Body of pancreas (tissue), 4 donors: ENCODE measurements at regions not wholly inside any gene's neighbourhood (a gene's known extent, or its start where the extent isn't known, plus 50 kb on each side); places are given as distances from the start of the nearest gene placed in this dataset.

Experiments used
- ATAC-seq: fragments of 150-250 bp; one replicate; pipeline ENCODE4 v1.9.1; 2016
- DNase-seq, 4 donors: peaks; one replicate each; pipeline ENCODE4 v3.0.0-alpha.2; 2019
- H3K27ac ChIP-seq, 4 donors: fragments of 200-600 bp; sonication (generic); 1 replicate in 3 of 4; 2 replicates in 1 of 4; pipeline versions ENCODE4 v1.5.1 to v1.6.1; 2016 to 2019; ENCODE audit warnings: mild to moderate bottlenecking in 1 of 4, mixed read lengths in 1 of 4, moderate library complexity in 1 of 4
- H3K27me3 ChIP-seq, 2 donors: fragments of 200-600 bp; sonication (generic); one replicate each; pipeline ENCODE4 v1.6.0; 2016; ENCODE audit warnings: mild to moderate bottlenecking in 1 of 2
- H3K36me3 ChIP-seq, 2 donors: fragments of 200-600 bp; sonication (generic); replicated peaks in 1 of 2; 2 replicates each; pipeline ENCODE4 v1.5.1; 2016; ENCODE audit warnings: low read depth in 2 of 2; ENCODE audit not compliant: insufficient read depth in 1 of 2
- H3K4me1 ChIP-seq: fragments of 200-600 bp; sonication (generic); one replicate; pipeline ENCODE4 v1.6.0; 2016
- H3K4me3 ChIP-seq, 2 donors: fragments of 200-600 bp; sonication (generic); 1 replicate in 1 of 2; 2 replicates in 1 of 2; pipeline ENCODE4 v1.5.1; 2016 to 2019
- H3K9me3 ChIP-seq, 3 donors: fragments of 200-600 bp; sonication (generic); 1 replicate in 2 of 3; 2 replicates in 1 of 3; pipeline ENCODE4 v1.5.1; 2016
- CTCF ChIP-seq, 7 experiments: fragments of 450-650 bp in 4 of 7; fragments of 200-600 bp in 3 of 7; sonication (generic) in 3 of 7; IDR thresholded peaks; one replicate each; pipeline ENCODE4 v1.5.1; 2016 to 2019; ENCODE audit warnings: antibody characterized with exemption in 7 of 7
- POLR2A ChIP-seq, 3 donors: fragments of 450-650 bp; IDR thresholded peaks; one replicate each; pipeline ENCODE4 v1.6.1; 2016; ENCODE audit warnings: antibody characterized with exemption in 3 of 3, mild to moderate bottlenecking in 2 of 3
- WGBS, 2 donors: methylation state at CpG; one replicate each; pipeline ENCODE4 v1.1.5; 2017; 5-methylcytosine and 5-hydroxymethylcytosine counted together
- intact Hi-C: fragments of 100-400 bp; cut with DNase I; formaldehyde crosslinking; loops from one replicate; pipeline ENCODE4 v1.15.1; 2023

DNA sequence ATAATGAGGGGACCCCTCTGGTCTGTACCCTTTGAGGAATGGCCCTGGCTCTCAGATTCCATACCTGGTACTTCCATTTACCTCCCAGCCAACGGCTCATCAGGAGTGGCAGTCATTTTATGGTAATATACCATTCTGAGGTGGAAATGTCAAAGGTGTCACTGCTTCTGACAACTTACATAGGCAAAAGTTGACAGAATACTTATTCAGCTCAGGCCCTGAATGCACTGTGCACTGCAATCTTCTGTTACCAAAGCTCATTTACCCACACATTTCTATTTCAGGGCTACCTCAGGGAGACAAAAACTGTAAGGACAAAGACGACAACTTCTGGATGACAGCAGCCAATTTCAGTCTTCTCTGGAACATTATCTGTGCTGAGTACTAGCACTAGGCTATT lies 212.2 kb upstream of the TMEM260 start:
- 96 to 97% methylated on average over 2 of the region's 2 CpGs for WGBS, 2 donors
- no peak for DNase-seq

GRCh38 chr14:56371737-56372136 lies 207.9 kb upstream of the TMEM260 start:
- H3K9me3 ChIP-seq: no peaks in the 10 kb centered on the region
- H3K27me3 ChIP-seq: no peaks in the 10 kb centered on the region
- no peaks in the 10 kb centered on the region for H3K4me1 ChIP-seq
- H3K36me3 ChIP-seq: no peaks in the 10 kb centered on the region
- WGBS, 2 donors: 96 to 100% methylated on average over 3 of the region's 3 CpGs
- H3K4me3 ChIP-seq: no peak overlapping the region
- DNase-seq (no peak), ATAC-seq (no peak)
- no peak overlapping the region for H3K27ac ChIP-seq
- TF ChIP-seq CTCF (IDR thresholded peaks at IDR 0.05) (no peak), POLR2A (IDR thresholded peaks at IDR 0.05) (no peak)
- intact Hi-C loops: no loop called here

More for the DNA sequence above, 212.2 kb upstream of the TMEM260 start:
- Histone ChIP-seq H3K4me3 (no peak overlapping the region), H3K27me3 (no peaks in the 10 kb centered on the region), H3K36me3 (no peaks in the 10 kb centered on the region), H3K4me1 (no peaks in the 10 kb centered on the region), H3K9me3 (no peaks in the 10 kb centered on the region), H3K27ac (no peak overlapping the region)
- no peak for ATAC-seq
- intact Hi-C loops: no loop called here
- TF ChIP-seq POLR2A (IDR thresholded peaks at IDR 0.05) (no peak), CTCF (IDR thresholded peaks at IDR 0.05) (no peak)

DNA sequence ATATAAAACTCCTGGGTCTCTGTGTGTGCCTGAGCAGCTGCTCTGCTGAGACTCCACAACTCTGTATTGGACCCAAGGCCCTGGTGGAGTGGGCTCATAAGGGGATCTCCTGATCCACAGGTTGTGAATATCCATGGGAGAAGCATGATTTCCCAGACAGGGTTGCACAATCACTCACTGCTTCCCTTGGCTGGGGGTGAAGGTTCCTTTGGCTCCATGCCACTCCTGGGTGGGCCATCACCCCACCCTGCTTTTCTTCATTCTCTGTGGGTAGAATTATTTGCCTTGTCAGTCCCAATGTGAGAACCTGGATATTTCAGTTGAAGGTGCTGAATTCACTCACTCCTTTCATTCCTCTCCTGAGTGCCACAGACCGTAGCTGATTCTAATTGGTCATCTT lies 205.2 kb upstream of the TMEM260 start:
- ATAC-seq (no peak), DNase-seq (no peak)
- Histone ChIP-seq H3K4me3 (no peak overlapping the region), H3K27ac (no peak overlapping the region), H3K27me3 (no peaks in the 10 kb centered on the region), H3K36me3 (no peaks in the 10 kb centered on the region), H3K4me1 (no peaks in the 10 kb centered on the region), H3K9me3 (no peaks in the 10 kb centered on the region)
- WGBS, 2 donors: 89 to 92% methylated on average over 1 of the region's 1 CpG
- intact Hi-C loops: no loop called here
- TF ChIP-seq POLR2A (IDR thresholded peaks at IDR 0.05): no peak
- no peak for TF ChIP-seq CTCF (IDR thresholded peaks at IDR 0.05)

GRCh38 chr14:56378046-56378445 lies 201.6 kb upstream of the TMEM260 start:
- intact Hi-C loops: no loop called here
- 89 to 95% methylated on average over 4 of the region's 4 CpGs for WGBS, 2 donors
- Histone ChIP-seq H3K4me1 (no peaks in the 10 kb centered on the region), H3K4me3 (no peak overlapping the region), H3K27ac (peak overlapping the region in 1 of 4 donors; percentile 15), H3K9me3 (peaks cover 0 to 6% (median 0%) of the 10 kb centered on the region in 3 donors), H3K36me3 (no peaks in the 10 kb centered on the region), H3K27me3 (no peaks in the 10 kb centered on the region)
- ATAC-seq: no peak
- TF ChIP-seq POLR2A (IDR thresholded peaks at IDR 0.05): no peak
- TF ChIP-seq CTCF (IDR thresholded peaks at IDR 0.05): no peak
- DNase-seq: no peak

GRCh38 chr14:56378475-56378877 lies 201.1 kb upstream of the TMEM260 start:
- H3K9me3 ChIP-seq: peaks cover 0 to 6% (median 0%) of the 10 kb centered on the region in 3 donors
- ATAC-seq (no peak), DNase-seq (no peak)
- no peaks in the 10 kb centered on the region for H3K4me1 ChIP-seq
- 74 to 75% methylated on average over 2 of the region's 2 CpGs for WGBS, 2 donors
- H3K27ac ChIP-seq: peak overlapping the region in 1 of 4 donors; percentile 15
- H3K36me3 ChIP-seq: no peaks in the 10 kb centered on the region
- H3K27me3 ChIP-seq: no peaks in the 10 kb centered on the region
- intact Hi-C loops: no loop called here
- H3K4me3 ChIP-seq: no peak overlapping the region
- TF ChIP-seq POLR2A (IDR thresholded peaks at IDR 0.05) (no peak), CTCF (IDR thresholded peaks at IDR 0.05) (no peak)
